K562 (cell line): ENCODE measurements at regions not wholly inside any gene's neighbourhood (a gene's known extent, or its start where the extent isn't known, plus 50 kb on each side); places are given as distances from the start of the nearest gene placed in this dataset.

Experiments used
- ARID1B ChIP-seq: fragments of 450-650 bp; IDR thresholded peaks from 2 replicates; pipeline ENCODE4 v1.6.1; 2016; ENCODE audit warnings: antibody characterized with exemption, mild to moderate bottlenecking, inconsistent platforms
- CCAR2 ChIP-seq: fragments of 200-400 bp; formaldehyde crosslinking; IDR thresholded peaks from 2 replicates; pipeline ENCODE4 v1.6.1; 2017; ENCODE audit warnings: mild to moderate bottlenecking, low read depth, low read length
- CREB1 ChIP-seq, 2 experiments: sonication (generic) in 1 of 2; formaldehyde crosslinking in 1 of 2; IDR thresholded peaks; 2 replicates each; pipeline versions ENCODE4 v1.6.1 to v1.8.0; 2012 to 2022; ENCODE audit warnings: inconsistent platforms in 1 of 2, mild to moderate bottlenecking in 1 of 2, missing genetic modification reagents in 1 of 2, moderate library complexity in 1 of 2
- EP300 ChIP-seq: IDR thresholded peaks from 2 replicates; pipeline ENCODE4 v1.6.1; 2012; ENCODE audit warnings: low read length, improper control_type of control experiment
- ERF ChIP-seq: fragments of 450-650 bp; formaldehyde crosslinking; IDR thresholded peaks from 2 replicates; pipeline ENCODE4 v1.4.0; 2020; ENCODE audit warnings: mild to moderate bottlenecking, mixed read lengths
- HNRNPUL1 ChIP-seq: fragments of 200-400 bp; formaldehyde crosslinking; IDR thresholded peaks from 2 replicates; pipeline ENCODE4 v1.6.1; 2017; ENCODE audit warnings: low read length
- HOXB6 ChIP-seq: fragments of 250-450 bp; sonication (Bioruptor Pico); IDR thresholded peaks from 2 replicates; pipeline ENCODE4 v1.5.1; 2022; ENCODE audit warnings: mild to moderate bottlenecking, borderline replicate concordance
- L3MBTL2 ChIP-seq: fragments of 450-650 bp; IDR thresholded peaks from 2 replicates; pipeline ENCODE4 v1.6.1; 2016; ENCODE audit warnings: mild to moderate bottlenecking, moderate library complexity
- LARP7 ChIP-seq: fragments of 450-650 bp; IDR thresholded peaks from 2 replicates; pipeline ENCODE4 v1.6.1; 2016
- MAZ ChIP-seq, 2 experiments: fragments of 450-650 bp in 1 of 2; sonication (generic) in 1 of 2; formaldehyde crosslinking; IDR thresholded peaks in 1 of 2; conservative IDR thresholded peaks in 1 of 2; 2 replicates each; pipeline versions ENCODE4 v1.4.0 to v1.5.0; 2020; ENCODE audit warnings: mild to moderate bottlenecking in 1 of 2, missing genetic modification reagents in 1 of 2
- NBN ChIP-seq: fragments of 450-650 bp; IDR thresholded peaks from 2 replicates; pipeline ENCODE4 v1.6.1; 2016; ENCODE audit warnings: low read depth, mild to moderate bottlenecking
- NFATC3 ChIP-seq: fragments of 450-650 bp; IDR thresholded peaks from 2 replicates; pipeline ENCODE4 v1.6.1; 2017; ENCODE audit warnings: mild to moderate bottlenecking
- PCBP2 ChIP-seq: fragments of 200-400 bp; formaldehyde crosslinking; IDR thresholded peaks from 2 replicates; pipeline ENCODE4 v1.6.1; 2018; ENCODE audit warnings: low read length, low read depth, mild to moderate bottlenecking, moderate library complexity; ENCODE audit not compliant: poor library complexity, severe bottlenecking
- RBM22 ChIP-seq: fragments of 200-400 bp; formaldehyde crosslinking; IDR thresholded peaks from 2 replicates; pipeline ENCODE4 v1.6.1; 2018; ENCODE audit warnings: low read length, low read depth; ENCODE audit not compliant: poor library complexity, severe bottlenecking
- RFX5 ChIP-seq: IDR thresholded peaks from 2 replicates; pipeline ENCODE4 v1.6.1; 2011; ENCODE audit warnings: low read depth, mild to moderate bottlenecking, improper control_type of control experiment, low read length
- SPI1 ChIP-seq: IDR thresholded peaks from 2 replicates; pipeline ENCODE4 v1.6.1; 2011; ENCODE audit warnings: low read depth, low read length, control low read depth, borderline replicate concordance
- TCF3 ChIP-seq: sonication (generic); formaldehyde crosslinking; IDR thresholded peaks from 2 replicates; pipeline ENCODE4 v1.4.0; 2020; ENCODE audit warnings: mild to moderate bottlenecking, missing genetic modification reagents
- ZEB2 ChIP-seq: fragments of 450-650 bp; IDR thresholded peaks from 2 replicates; pipeline ENCODE4 v1.6.1; 2016
- ZNF23 ChIP-seq: fragments of 250-450 bp; sonication (Bioruptor Pico); IDR thresholded peaks from 2 replicates; pipeline ENCODE4 v1.4.0; 2020; ENCODE audit warnings: mild to moderate bottlenecking
- ZNF408 ChIP-seq: fragments of 250-450 bp; sonication (Bioruptor Pico); IDR thresholded peaks from 2 replicates; pipeline ENCODE4 v1.4.0; 2020; ENCODE audit warnings: low read depth, mild to moderate bottlenecking, moderate library complexity
- ZNF696 ChIP-seq: fragments of 250-450 bp; sonication (Bioruptor Pico); conservative IDR thresholded peaks from 2 replicates; pipeline ENCODE4 v1.4.0; 2020; ENCODE audit warnings: mild to moderate bottlenecking, moderate library complexity
- TF ChIP-seq, protein P1 (sequence below), 3 experiments: IDR thresholded peaks in 2 of 3; conservative IDR thresholded peaks in 1 of 3; 2 replicates each; pipeline ENCODE4 v1.5.1; 2011 to 2012; ENCODE audit warnings: low read length in 3 of 3, mild to moderate bottlenecking in 3 of 3, control low read depth in 2 of 3, improper control_type of control experiment in 1 of 3, inconsistent platforms in 1 of 3, low read depth in 1 of 3, mixed read lengths in 1 of 3, moderate library complexity in 1 of 3; ENCODE audit not compliant: insufficient read depth in 2 of 3
- TF ChIP-seq, protein P2 (sequence below), 2 experiments: fragments of 450-650 bp in 1 of 2; sonication (generic) in 1 of 2; formaldehyde crosslinking in 1 of 2; IDR thresholded peaks in 1 of 2; conservative IDR thresholded peaks in 1 of 2; 2 replicates each; pipeline versions ENCODE4 v1.6.1 to v1.8.1; 2016 to 2023; ENCODE audit warnings: mild to moderate bottlenecking in 2 of 2, moderate library complexity in 2 of 2, inconsistent platforms in 1 of 2, missing genetic modification reagents in 1 of 2
- TF ChIP-seq, protein P3 (sequence below): fragments of 450-650 bp; IDR thresholded peaks from 2 replicates; pipeline ENCODE4 v1.6.1; 2016; ENCODE audit warnings: antibody characterized with exemption

DNA sequence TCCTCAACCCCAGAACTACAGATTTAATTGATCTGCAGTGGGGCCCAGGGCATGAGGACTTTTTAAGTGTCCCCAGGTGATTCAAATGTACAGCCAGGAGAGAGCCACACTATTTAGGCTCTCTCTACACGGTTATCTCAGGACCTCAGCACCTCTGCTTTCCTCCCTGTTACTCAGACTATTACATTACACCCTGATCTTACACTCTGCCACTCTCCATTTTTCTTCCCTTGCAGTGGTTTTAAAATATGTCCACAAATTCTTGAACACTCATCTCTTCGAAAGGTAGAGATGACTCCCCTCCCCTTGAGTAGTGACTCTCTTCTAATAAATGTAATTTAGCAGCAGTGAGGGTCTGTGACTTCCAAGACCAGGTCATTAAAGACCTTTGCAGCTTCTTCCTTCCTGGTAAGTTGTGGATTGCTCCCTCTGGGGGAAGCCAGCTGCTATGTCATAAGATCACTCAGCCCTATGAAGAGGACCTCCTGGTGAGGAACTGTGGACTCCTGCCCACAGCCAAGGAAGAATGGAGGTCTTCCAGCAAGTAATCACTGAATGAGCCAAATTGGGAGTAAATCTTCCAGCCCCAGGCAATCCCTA is 87.5 kb upstream of the SSBP2 start (continued):
- TF ChIP-seq, protein P1, sequence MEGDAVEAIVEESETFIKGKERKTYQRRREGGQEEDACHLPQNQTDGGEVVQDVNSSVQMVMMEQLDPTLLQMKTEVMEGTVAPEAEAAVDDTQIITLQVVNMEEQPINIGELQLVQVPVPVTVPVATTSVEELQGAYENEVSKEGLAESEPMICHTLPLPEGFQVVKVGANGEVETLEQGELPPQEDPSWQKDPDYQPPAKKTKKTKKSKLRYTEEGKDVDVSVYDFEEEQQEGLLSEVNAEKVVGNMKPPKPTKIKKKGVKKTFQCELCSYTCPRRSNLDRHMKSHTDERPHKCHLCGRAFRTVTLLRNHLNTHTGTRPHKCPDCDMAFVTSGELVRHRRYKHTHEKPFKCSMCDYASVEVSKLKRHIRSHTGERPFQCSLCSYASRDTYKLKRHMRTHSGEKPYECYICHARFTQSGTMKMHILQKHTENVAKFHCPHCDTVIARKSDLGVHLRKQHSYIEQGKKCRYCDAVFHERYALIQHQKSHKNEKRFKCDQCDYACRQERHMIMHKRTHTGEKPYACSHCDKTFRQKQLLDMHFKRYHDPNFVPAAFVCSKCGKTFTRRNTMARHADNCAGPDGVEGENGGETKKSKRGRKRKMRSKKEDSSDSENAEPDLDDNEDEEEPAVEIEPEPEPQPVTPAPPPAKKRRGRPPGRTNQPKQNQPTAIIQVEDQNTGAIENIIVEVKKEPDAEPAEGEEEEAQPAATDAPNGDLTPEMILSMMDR (IDR thresholded peaks at IDR 0.05 in 2 of 3, conservative IDR thresholded peaks at IDR 0.05 in 1 of 3; ENCODE audit: insufficient read depth in 2 of 3, low read depth in 1 of 3, low read length in 3 of 3), result peak; percentile 70 to 83 (median 79)
- TF ChIP-seq, protein P2, sequence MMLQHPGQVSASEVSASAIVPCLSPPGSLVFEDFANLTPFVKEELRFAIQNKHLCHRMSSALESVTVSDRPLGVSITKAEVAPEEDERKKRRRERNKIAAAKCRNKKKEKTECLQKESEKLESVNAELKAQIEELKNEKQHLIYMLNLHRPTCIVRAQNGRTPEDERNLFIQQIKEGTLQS (IDR thresholded peaks at IDR 0.05), result no peak
- TF ChIP-seq, protein P2 (CRISPR knock-in tag; conservative IDR thresholded peaks at IDR 0.05), result no peak
- TF ChIP-seq EP300 (no peak), HNRNPUL1 (no peak), TCF3 (CRISPR knock-in tag) (0 out of 2 replicates have a peak, but pooled peaks have one; percentile 18), CREB1 (IDR thresholded peaks at IDR 0.05) (no peak), CREB1 (CRISPR knock-in tag; IDR thresholded peaks at IDR 0.05) (no peak), PCBP2 (no peak), HOXB6 (no peak), ERF (no peak), RBM22 (no peak), MAZ (CRISPR knock-in tag; conservative IDR thresholded peaks at IDR 0.05 in 1 of 2, IDR thresholded peaks at IDR 0.05 in 1 of 2) (peak in 1 of 2 experiments; percentile 49; a peak in 1 of 4 replicates), NFATC3 (no peak), ZEB2 (0 out of 2 replicates have a peak, but pooled peaks have one; percentile 25), ZNF23 (CRISPR knock-in tag) (no peak), ARID1B (peak; percentile 34; the same call in 1 of the 2 replicates), ZNF696 (no peak), L3MBTL2 (0 out of 2 replicates have a peak, but pooled peaks have one; percentile 14), LARP7 (no peak), CCAR2 (no peak), NBN (peak; percentile 53; the same call in 1 of the 2 replicates), RFX5 (no peak), ZNF408 (CRISPR knock-in tag) (no peak), SPI1 (peak; percentile 54; the same call in 1 of the 2 replicates)
- TF ChIP-seq, protein P3, sequence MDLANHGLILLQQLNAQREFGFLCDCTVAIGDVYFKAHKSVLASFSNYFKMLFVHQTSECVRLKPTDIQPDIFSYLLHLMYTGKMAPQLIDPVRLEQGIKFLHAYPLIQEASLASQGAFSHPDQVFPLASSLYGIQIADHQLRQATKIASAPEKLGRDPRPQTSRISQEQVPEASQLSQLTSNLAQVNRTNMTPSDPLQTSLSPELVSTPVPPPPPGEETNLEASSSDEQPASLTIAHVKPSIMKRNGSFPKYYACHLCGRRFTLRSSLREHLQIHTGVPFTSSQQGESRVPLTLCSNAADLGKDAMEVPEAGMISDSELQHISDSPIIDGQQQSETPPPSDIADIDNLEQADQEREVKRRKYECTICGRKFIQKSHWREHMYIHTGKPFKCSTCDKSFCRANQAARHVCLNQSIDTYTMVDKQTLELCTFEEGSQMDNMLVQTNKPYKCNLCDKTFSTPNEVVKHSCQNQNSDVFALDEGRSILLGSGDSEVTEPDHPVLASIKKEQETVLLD, result no peak
